ENCODE measurements at regions not wholly inside any gene's neighbourhood (a gene's known extent, or its start where the extent isn't known, plus 50 kb on each side); places are given as distances from the start of the nearest gene placed in this dataset.

- DNase-seq (ENCODE audit: low read depth) = no peak
- no peak for TF ChIP-seq CTCF (IDR thresholded peaks at IDR 0.05; ENCODE audit: low read depth, low read length)
- no peak for TF ChIP-seq POLR2A (IDR thresholded peaks at IDR 0.05; ENCODE audit: extremely low read depth, insufficient read length)
- no peak for TF ChIP-seq MAX (IDR thresholded peaks at IDR 0.05; ENCODE audit: low read depth, low read length)
- no peak for TF ChIP-seq MYC (IDR thresholded peaks at IDR 0.05; ENCODE audit: low read depth, low read length)
- no peak overlapping the region for H3K4me3 ChIP-seq (ENCODE audit: low read depth, low read length)
Observed at GRCh38 chr1:24992761-24993211, 62.7 kb upstream of the RUNX3 start.

GRCh38 chr1:24992124-24992760 is 62.2 kb upstream of the RUNX3 start:
- DNase-seq (ENCODE audit: low read depth) = no peak
- H3K4me3 ChIP-seq (ENCODE audit: low read depth, low read length) = no peak overlapping the region
- no peak for TF ChIP-seq CTCF (IDR thresholded peaks at IDR 0.05; ENCODE audit: low read depth, low read length)
- no peak for TF ChIP-seq MYC (IDR thresholded peaks at IDR 0.05; ENCODE audit: low read depth, low read length)
- no peak for TF ChIP-seq MAX (IDR thresholded peaks at IDR 0.05; ENCODE audit: low read depth, low read length)
- TF ChIP-seq POLR2A (IDR thresholded peaks at IDR 0.05; ENCODE audit: extremely low read depth, insufficient read length) = no peak

GRCh38 chr1:24991697-24992096 is 61.6 kb upstream of the RUNX3 start:
- DNase-seq (ENCODE audit: low read depth) = no peak
- H3K4me3 ChIP-seq (ENCODE audit: low read depth, low read length) = no peak overlapping the region
- no peak for TF ChIP-seq CTCF (IDR thresholded peaks at IDR 0.05; ENCODE audit: low read depth, low read length)
- TF ChIP-seq MAX (IDR thresholded peaks at IDR 0.05; ENCODE audit: low read depth, low read length) = no peak
- no peak for TF ChIP-seq MYC (IDR thresholded peaks at IDR 0.05; ENCODE audit: low read depth, low read length)
- no peak for TF ChIP-seq POLR2A (IDR thresholded peaks at IDR 0.05; ENCODE audit: extremely low read depth, insufficient read length)

- H3K4me3 ChIP-seq (ENCODE audit: low read depth, low read length) = no peak overlapping the region
- TF ChIP-seq MAX (IDR thresholded peaks at IDR 0.05; ENCODE audit: low read depth, low read length) = no peak
- TF ChIP-seq POLR2A (IDR thresholded peaks at IDR 0.05; ENCODE audit: extremely low read depth, insufficient read length) = no peak
- no peak for TF ChIP-seq CTCF (IDR thresholded peaks at IDR 0.05; ENCODE audit: low read depth, low read length)
- no peak for TF ChIP-seq MYC (IDR thresholded peaks at IDR 0.05; ENCODE audit: low read depth, low read length)
- DNase-seq (ENCODE audit: low read depth) = no peak
Observed at GRCh38 chr1:24990779-24991641, 60.9 kb upstream of the RUNX3 start.

- TF ChIP-seq MYC (IDR thresholded peaks at IDR 0.05; ENCODE audit: low read depth, low read length) (no peak), MAX (IDR thresholded peaks at IDR 0.05; ENCODE audit: low read depth, low read length) (no peak), POLR2A (IDR thresholded peaks at IDR 0.05; ENCODE audit: extremely low read depth, insufficient read length) (no peak), CTCF (IDR thresholded peaks at IDR 0.05; ENCODE audit: low read depth, low read length) (no peak)
- no peak for DNase-seq (ENCODE audit: low read depth)
- H3K4me3 ChIP-seq (ENCODE audit: low read depth, low read length) = no peak overlapping the region
Observed at GRCh38 chr1:24990136-24990535, 60.1 kb upstream of the RUNX3 start.

Measured in NB4 (cell line).